ENCODE measurements at regions not wholly inside any gene's neighbourhood (a gene's known extent, or its start where the extent isn't known, plus 50 kb on each side); places are given as distances from the start of the nearest gene placed in this dataset.

- no peak for DNase-seq
- intact Hi-C loops (cut with DNase I): no loop called here
These were observed 66.1 kb upstream of the SMAD3 start for GRCh38 chr15:66999046-66999968.

DNA sequence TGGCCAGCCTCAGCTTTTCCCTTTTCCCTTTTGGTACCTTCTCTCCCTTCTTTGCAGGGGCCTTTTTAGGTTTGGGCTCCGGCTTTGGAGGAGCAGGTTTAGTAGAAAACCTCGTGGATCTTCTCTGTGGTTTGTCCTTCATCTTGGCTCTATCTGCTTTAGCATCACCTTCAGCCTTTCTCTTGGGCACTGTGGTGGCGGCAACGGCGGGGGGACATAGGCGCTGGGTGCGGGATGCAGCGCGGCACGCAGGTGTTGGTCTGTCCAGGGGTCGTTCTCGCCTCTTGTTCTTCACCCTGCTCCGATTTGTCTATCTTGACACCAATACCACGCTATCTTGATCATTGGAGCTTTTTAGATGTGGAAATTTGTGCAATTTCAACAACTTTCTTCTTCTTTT lies 64.5 kb upstream of the SMAD3 start:
- DNase-seq: no peak
- intact Hi-C loops (cut with DNase I): no loop called here

GRCh38 chr15:67002368-67002767 lies 63.0 kb upstream of the SMAD3 start:
- DNase-seq: peak in 1 of 42 donors; percentile 6
- intact Hi-C loops (cut with DNase I): no loop called here

- no peak for DNase-seq
- intact Hi-C loops (cut with DNase I): no loop called here
These were observed 61.8 kb upstream of the SMAD3 start for GRCh38 chr15:67003586-67003985.

- intact Hi-C loops (cut with DNase I): no loop called here
- DNase-seq: no peak
These were observed 61.3 kb upstream of the SMAD3 start for GRCh38 chr15:67004142-67004541.

- no peak for DNase-seq
- intact Hi-C loops (cut with DNase I): no loop called here
These were observed 60.0 kb upstream of the SMAD3 start for GRCh38 chr15:67005294-67005996.

- intact Hi-C loops (cut with DNase I): no loop called here
- DNase-seq: no peak
These were observed 59.0 kb upstream of the SMAD3 start for GRCh38 chr15:67006083-67007065.

DNA sequence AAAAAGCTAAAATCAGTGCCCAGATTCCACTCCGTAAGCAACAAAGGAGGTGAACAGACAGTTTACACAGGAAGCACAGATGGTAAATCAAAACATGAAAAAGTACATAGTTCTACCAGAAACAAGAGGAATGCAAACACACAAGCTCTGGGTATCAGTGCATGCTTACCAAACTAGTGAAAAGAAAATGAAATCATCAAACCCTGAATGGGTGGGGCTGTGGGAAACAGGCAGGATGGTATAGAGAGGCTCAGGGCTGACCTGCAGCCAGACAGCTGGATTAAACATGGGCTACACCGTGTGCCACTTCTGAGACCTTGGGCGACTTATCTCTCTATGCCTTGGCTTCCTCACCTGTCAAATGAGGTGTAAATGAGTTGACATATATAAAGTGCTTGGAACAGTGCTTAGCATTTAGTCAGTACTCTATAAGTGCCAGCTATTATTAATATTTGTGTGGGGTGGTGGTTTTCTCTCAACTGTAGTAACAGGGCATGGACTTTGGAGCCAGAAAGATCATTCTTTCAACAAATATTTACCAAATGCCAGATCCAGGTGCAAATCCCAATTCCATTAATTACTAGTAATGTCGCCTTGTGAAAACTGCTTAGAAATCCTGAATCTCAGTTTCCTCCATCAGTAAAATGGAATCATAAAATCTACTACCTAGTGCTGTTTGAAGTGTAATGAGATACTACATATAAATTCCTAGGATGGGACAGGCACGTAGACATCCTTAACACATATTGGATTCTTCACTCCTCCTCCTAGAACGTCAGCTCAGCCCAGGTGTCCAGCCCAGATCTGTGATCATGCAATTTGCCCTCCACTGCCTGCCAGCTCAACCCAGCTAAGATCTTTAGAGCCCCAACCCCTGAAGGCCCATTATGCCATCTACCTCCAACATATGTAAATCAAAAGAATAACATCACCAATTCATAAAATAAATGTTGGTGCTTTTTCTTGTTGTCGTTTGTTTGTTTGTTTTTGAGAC lies 55.5 kb upstream of the SMAD3 start:
- DNase-seq: no peak
- intact Hi-C loops (cut with DNase I): no loop called here

GRCh38 chr15:67010898-67011616 lies 54.3 kb upstream of the SMAD3 start:
- DNase-seq: no peak
- intact Hi-C loops (cut with DNase I): no loop called here

DNA sequence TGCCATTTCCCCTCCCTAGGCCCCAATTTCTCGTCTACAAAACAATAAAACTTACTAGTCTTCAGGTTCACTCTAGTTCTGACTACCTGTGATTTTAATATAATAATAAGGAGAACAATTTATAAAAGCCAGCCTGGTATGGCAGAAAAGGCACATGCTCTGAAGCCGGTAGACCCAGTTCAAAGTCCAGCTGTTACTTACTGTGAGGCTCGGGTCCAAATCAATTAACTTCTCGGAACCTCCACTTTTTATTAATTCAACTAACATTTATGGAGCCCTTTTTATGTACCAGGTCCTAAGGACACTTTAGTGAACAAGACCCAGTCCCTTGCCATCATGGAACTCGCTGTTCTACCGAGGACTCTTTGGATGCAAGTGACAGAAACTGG lies 53.8 kb upstream of the SMAD3 start:
- peak in 1 of 42 donors; percentile 13 for DNase-seq
- intact Hi-C loops (cut with DNase I): no loop called here

GRCh38 chr15:67013696-67014095 lies 51.7 kb upstream of the SMAD3 start:
- DNase-seq: peak in 1 of 42 donors; percentile 30
- intact Hi-C loops (cut with DNase I): no loop called here
